GM12872 (cell line): ENCODE measurements at regions not wholly inside any gene's neighbourhood (a gene's known extent, or its start where the extent isn't known, plus 50 kb on each side); places are given as distances from the start of the nearest gene placed in this dataset.

Experiments
- TF ChIP-seq, protein P1 (sequence below): IDR thresholded peaks from 3 replicates; pipeline ENCODE4 v1.5.1; 2011; ENCODE audit warnings: low read depth, mild to moderate bottlenecking, low read length, moderate library complexity; ENCODE audit not compliant: insufficient read depth

DNA sequence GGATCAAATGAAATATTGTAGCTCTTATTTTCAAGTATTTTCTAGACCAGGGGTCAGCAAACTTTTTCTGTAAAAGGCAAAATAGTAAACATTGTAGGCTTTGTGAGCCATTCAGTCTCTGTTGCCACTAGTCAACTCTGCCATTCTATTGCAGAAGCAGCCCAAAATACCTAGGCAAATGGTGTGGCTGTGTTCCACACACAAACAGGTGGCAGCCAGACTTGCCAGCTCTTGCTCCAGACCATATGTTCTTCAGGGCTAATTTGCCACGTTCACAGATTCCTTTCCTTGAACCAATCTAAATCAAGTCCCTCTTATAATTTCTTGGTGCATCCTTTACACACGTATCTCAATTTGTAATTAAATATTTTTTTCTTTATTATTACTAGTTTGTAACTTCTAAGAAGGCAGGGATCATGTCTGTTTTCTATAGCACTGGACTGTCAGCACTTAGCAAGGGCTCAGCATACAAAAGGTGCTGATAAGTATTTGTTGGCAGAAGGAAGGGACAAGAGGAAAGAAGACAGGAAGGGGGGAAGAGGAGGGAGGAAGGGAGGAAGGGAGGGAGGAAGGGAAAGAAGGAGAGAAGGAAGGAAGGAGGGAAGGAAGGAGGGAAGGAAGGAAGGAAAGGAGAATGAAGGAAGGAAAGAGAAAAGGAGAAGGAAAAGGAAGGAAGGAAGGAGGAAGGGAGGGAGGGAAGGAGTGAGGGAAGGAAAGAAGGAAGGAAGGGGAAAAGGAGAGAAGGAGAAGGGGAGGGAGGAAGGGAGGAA, 106.5 kb upstream of the EDEM3 start:
- TF ChIP-seq, protein P1, sequence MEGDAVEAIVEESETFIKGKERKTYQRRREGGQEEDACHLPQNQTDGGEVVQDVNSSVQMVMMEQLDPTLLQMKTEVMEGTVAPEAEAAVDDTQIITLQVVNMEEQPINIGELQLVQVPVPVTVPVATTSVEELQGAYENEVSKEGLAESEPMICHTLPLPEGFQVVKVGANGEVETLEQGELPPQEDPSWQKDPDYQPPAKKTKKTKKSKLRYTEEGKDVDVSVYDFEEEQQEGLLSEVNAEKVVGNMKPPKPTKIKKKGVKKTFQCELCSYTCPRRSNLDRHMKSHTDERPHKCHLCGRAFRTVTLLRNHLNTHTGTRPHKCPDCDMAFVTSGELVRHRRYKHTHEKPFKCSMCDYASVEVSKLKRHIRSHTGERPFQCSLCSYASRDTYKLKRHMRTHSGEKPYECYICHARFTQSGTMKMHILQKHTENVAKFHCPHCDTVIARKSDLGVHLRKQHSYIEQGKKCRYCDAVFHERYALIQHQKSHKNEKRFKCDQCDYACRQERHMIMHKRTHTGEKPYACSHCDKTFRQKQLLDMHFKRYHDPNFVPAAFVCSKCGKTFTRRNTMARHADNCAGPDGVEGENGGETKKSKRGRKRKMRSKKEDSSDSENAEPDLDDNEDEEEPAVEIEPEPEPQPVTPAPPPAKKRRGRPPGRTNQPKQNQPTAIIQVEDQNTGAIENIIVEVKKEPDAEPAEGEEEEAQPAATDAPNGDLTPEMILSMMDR, result no peak

DNA sequence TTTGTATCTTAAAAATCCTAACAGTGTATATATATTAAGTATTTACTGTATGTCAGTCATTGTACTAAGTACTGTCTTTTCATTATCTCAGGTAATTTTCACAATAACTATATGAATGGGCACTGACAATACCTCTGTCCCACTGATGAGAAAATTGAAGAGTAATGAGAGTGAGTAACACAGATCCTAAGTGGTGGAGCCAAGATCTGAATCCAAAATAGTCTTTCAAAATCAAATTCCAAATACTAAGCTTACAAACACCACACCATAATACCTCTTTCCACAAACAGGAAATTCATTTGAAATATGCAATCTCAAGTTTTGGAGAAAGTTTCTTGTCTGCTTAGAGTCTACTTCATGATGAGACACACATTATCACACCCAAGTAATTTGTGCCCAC, 105.9 kb upstream of the EDEM3 start:
- TF ChIP-seq, protein P1, result no peak

- TF ChIP-seq, protein P1, result no peak
These were observed 104.9 kb upstream of the EDEM3 start for GRCh38 chr1:184859381-184860105.

GRCh38 chr1:184858288-184858687, 103.6 kb upstream of the EDEM3 start:
- TF ChIP-seq, protein P1, result no peak

GRCh38 chr1:184854496-184855140, 100.0 kb upstream of the EDEM3 start:
- TF ChIP-seq, protein P1, result no peak

DNA sequence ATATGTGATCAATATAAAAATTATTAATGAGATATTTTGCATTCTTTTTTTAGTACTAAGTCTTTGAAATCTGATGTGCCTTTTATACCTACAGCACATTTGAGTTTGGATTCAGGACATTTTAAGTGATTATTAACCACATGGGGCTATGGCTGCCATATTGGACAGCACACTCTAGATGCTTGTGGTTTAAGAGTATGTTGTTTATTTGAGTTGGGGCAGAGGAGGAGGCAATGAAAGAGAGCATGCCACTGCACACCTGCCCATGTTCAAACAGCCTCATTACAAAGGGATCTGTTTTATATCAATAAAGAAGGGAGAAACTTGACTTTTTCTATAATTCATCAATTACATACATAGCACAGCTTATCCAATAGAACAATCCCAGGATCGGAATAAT, 99.4 kb upstream of the EDEM3 start:
- TF ChIP-seq, protein P1, result no peak
